Neural crest cell (in vitro differentiated cells): ENCODE measurements at regions not wholly inside any gene's neighbourhood (a gene's known extent, or its start where the extent isn't known, plus 50 kb on each side); places are given as distances from the start of the nearest gene placed in this dataset.

Experiments used
- DNase-seq: peaks from one replicate; pipeline ENCODE4 v3.0.0; 2021; ENCODE audit warnings: low read depth, mixed read lengths, low spot score
- H3K27ac Mint-ChIP-seq: one replicate; pipeline ENCODE4 v1.8.0; 2021; ENCODE audit warnings: mild to moderate bottlenecking, mixed read lengths; ENCODE audit not compliant: unreplicated experiment
- H3K27me3 Mint-ChIP-seq: 2 replicates; pipeline ENCODE4 v1.8.0; 2021; ENCODE audit warnings: low read depth, mild to moderate bottlenecking, mixed read lengths
- H3K36me3 Mint-ChIP-seq: 2 replicates; pipeline ENCODE4 v1.8.0; 2021; ENCODE audit warnings: low read depth, mild to moderate bottlenecking, mixed read lengths
- H3K4me1 Mint-ChIP-seq: 2 replicates; pipeline ENCODE4 v1.8.0; 2021; ENCODE audit warnings: mixed read lengths
- H3K4me3 Mint-ChIP-seq: one replicate; pipeline ENCODE4 v1.8.0; 2021; ENCODE audit warnings: mild to moderate bottlenecking, mixed read lengths
- H3K9me3 Mint-ChIP-seq: 2 replicates; pipeline ENCODE4 v1.8.0; 2021; ENCODE audit warnings: mixed read lengths
- CTCF ChIP-seq: fragments of 200-600 bp; sonication (generic); conservative IDR thresholded peaks from 2 replicates; pipeline ENCODE4 v1.5.0; 2021; ENCODE audit warnings: antibody characterized with exemption, mild to moderate bottlenecking

- H3K36me3 Mint-ChIP-seq, result no peaks in the 10 kb centered on the region
- peaks cover 14% of the 10 kb centered on the region for H3K9me3 Mint-ChIP-seq
Measured at GRCh38 chr7:126052229-126052628, 1122.6 kb upstream of the POT1 start.

GRCh38 chr7:126044662-126045061, 1115.0 kb upstream of the POT1 start:
- no peak for DNase-seq
- no peak overlapping the region for H3K27ac Mint-ChIP-seq
- H3K27me3 Mint-ChIP-seq, result no peaks in the 10 kb centered on the region
- peaks cover 11% of the 10 kb centered on the region for H3K4me1 Mint-ChIP-seq
- H3K4me3 Mint-ChIP-seq, result no peak overlapping the region
- H3K36me3 Mint-ChIP-seq, result no peaks in the 10 kb centered on the region
- no peak for TF ChIP-seq CTCF
- H3K9me3 Mint-ChIP-seq, result peaks cover 3% of the 10 kb centered on the region

More at GRCh38 chr7:126052229-126052628, 1122.6 kb upstream of the POT1 start:
- Mint-ChIP-seq H3K4me3 (no peak overlapping the region), H3K27ac (no peak overlapping the region), H3K27me3 (no peaks in the 10 kb centered on the region), H3K4me1 (no peaks in the 10 kb centered on the region)
- no peak for TF ChIP-seq CTCF
- DNase-seq, result no peak

- no peak for TF ChIP-seq CTCF
- Mint-ChIP-seq H3K27ac (peak overlapping the region; percentile 27), H3K27me3 (no peaks in the 10 kb centered on the region), H3K9me3 (no peaks in the 10 kb centered on the region), H3K36me3 (no peaks in the 10 kb centered on the region), H3K4me1 (peaks cover 11% of the 10 kb centered on the region), H3K4me3 (no peak overlapping the region)
- DNase-seq, result no peak
Measured at GRCh38 chr7:126041472-126041871, 1111.8 kb upstream of the POT1 start.

GRCh38 chr7:126040114-126041045, 1110.8 kb upstream of the POT1 start:
- no peak for DNase-seq
- H3K4me3 Mint-ChIP-seq, result no peak overlapping the region
- H3K9me3 Mint-ChIP-seq, result no peaks in the 10 kb centered on the region
- peaks cover 11% of the 10 kb centered on the region for H3K4me1 Mint-ChIP-seq
- H3K27me3 Mint-ChIP-seq, result no peaks in the 10 kb centered on the region
- TF ChIP-seq CTCF, result no peak
- H3K27ac Mint-ChIP-seq, result no peak overlapping the region
- no peaks in the 10 kb centered on the region for H3K36me3 Mint-ChIP-seq

GRCh38 chr7:126026421-126027088, 1096.9 kb upstream of the POT1 start:
- H3K27ac Mint-ChIP-seq, result peak overlapping the region; percentile 81
- peak overlapping the region; percentile 7 for H3K4me3 Mint-ChIP-seq
- no peaks in the 10 kb centered on the region for H3K9me3 Mint-ChIP-seq
- H3K4me1 Mint-ChIP-seq, result peaks cover 26% of the 10 kb centered on the region
- H3K27me3 Mint-ChIP-seq, result no peaks in the 10 kb centered on the region
- no peak for TF ChIP-seq CTCF
- no peak for DNase-seq
- no peaks in the 10 kb centered on the region for H3K36me3 Mint-ChIP-seq
